Progenitor cell of endocrine pancreas (in vitro differentiated cells): ENCODE measurements at regions not wholly inside any gene's neighbourhood (a gene's known extent, or its start where the extent isn't known, plus 50 kb on each side); places are given as distances from the start of the nearest gene placed in this dataset.

Experiments used
- DNase-seq: peaks from one replicate; pipeline ENCODE4 v3.0.0; 2021; ENCODE audit warnings: low spot score; ENCODE audit not compliant: unreplicated experiment
- H3K27ac Mint-ChIP-seq: 2 replicates; pipeline ENCODE4 v1.8.0; 2021; ENCODE audit warnings: mild to moderate bottlenecking, moderate library complexity, mixed read lengths
- H3K27me3 Mint-ChIP-seq: 2 replicates; pipeline ENCODE4 v1.8.0; 2021; ENCODE audit warnings: mixed read lengths
- H3K36me3 Mint-ChIP-seq: 2 replicates; pipeline ENCODE4 v1.8.0; 2022; ENCODE audit warnings: mixed read lengths; ENCODE audit not compliant: insufficient read depth
- H3K4me1 Mint-ChIP-seq: 2 replicates; pipeline ENCODE4 v1.8.0; 2021; ENCODE audit warnings: low read depth, mixed read lengths
- H3K4me3 Mint-ChIP-seq: 2 replicates; pipeline ENCODE4 v1.8.0; 2021; ENCODE audit warnings: low read depth, mild to moderate bottlenecking, moderate library complexity, mixed read lengths
- H3K9me3 Mint-ChIP-seq: 2 replicates; pipeline ENCODE4 v1.8.0; 2021; ENCODE audit warnings: low read depth, mixed read lengths
- CTCF ChIP-seq: fragments of 200-600 bp; sonication (generic); IDR thresholded peaks from one replicate; pipeline ENCODE4 v1.5.0; 2021; ENCODE audit warnings: antibody characterized with exemption, mild to moderate bottlenecking; ENCODE audit not compliant: unreplicated experiment

GRCh38 chr13:50731400-50731799 is 112.1 kb downstream of the DLEU7 start:
- DNase-seq = no peak
- H3K27me3 Mint-ChIP-seq = no peaks in the 10 kb centered on the region
- no peaks in the 10 kb centered on the region for H3K4me1 Mint-ChIP-seq

GRCh38 chr13:50732712-50733111 is 110.8 kb downstream of the DLEU7 start:
- Mint-ChIP-seq H3K4me1 (no peaks in the 10 kb centered on the region), H3K27ac (no peak overlapping the region)
- no peak for TF ChIP-seq CTCF

More at GRCh38 chr13:50731400-50731799, 112.1 kb downstream of the DLEU7 start:
- Mint-ChIP-seq H3K36me3 (no peaks in the 10 kb centered on the region), H3K27ac (no peak overlapping the region), H3K9me3 (peaks cover 3% of the 10 kb centered on the region), H3K4me3 (no peak overlapping the region)
- no peak for TF ChIP-seq CTCF

DNA sequence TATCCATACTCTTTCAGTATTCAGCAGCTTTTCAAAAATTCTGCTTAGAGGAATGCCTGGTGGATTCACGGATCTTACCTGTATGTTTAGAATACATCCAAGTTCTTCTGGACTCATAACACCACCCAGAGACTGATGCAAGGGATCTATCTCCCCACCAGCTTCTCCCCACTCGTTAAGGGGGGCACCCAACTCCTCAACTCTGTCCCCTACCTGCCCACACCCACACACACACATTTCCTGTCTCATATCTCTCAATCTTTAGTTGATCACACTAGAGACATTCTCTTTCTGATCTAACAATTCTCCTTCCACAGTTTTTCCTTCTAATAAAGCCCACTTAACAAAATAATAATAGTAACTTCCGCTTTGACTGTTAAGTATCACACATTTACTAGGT is 110.1 kb downstream of the DLEU7 start:
- H3K36me3 Mint-ChIP-seq = no peaks in the 10 kb centered on the region
- H3K27me3 Mint-ChIP-seq = no peaks in the 10 kb centered on the region
- H3K4me1 Mint-ChIP-seq = no peaks in the 10 kb centered on the region
- H3K9me3 Mint-ChIP-seq = peaks cover 3% of the 10 kb centered on the region
- no peak overlapping the region for H3K4me3 Mint-ChIP-seq
- H3K27ac Mint-ChIP-seq = no peak overlapping the region
- DNase-seq = no peak
- no peak for TF ChIP-seq CTCF

More at GRCh38 chr13:50732712-50733111, 110.8 kb downstream of the DLEU7 start:
- Mint-ChIP-seq H3K9me3 (peaks cover 3% of the 10 kb centered on the region), H3K36me3 (no peaks in the 10 kb centered on the region), H3K27me3 (no peaks in the 10 kb centered on the region), H3K4me3 (no peak overlapping the region)
- no peak for DNase-seq

- no peak for TF ChIP-seq CTCF
- no peak for DNase-seq
- H3K27me3 Mint-ChIP-seq = no peaks in the 10 kb centered on the region
- no peaks in the 10 kb centered on the region for H3K4me1 Mint-ChIP-seq
- no peak overlapping the region for H3K4me3 Mint-ChIP-seq
- peaks cover 3% of the 10 kb centered on the region for H3K9me3 Mint-ChIP-seq
- no peaks in the 10 kb centered on the region for H3K36me3 Mint-ChIP-seq
- no peak overlapping the region for H3K27ac Mint-ChIP-seq
Observed at GRCh38 chr13:50735071-50735470, 108.4 kb downstream of the DLEU7 start.

- Mint-ChIP-seq H3K4me3 (no peak overlapping the region), H3K9me3 (peaks cover 3% of the 10 kb centered on the region), H3K4me1 (peaks cover 2% of the 10 kb centered on the region), H3K27ac (no peak overlapping the region), H3K36me3 (no peaks in the 10 kb centered on the region), H3K27me3 (peaks cover 5% of the 10 kb centered on the region)
- no peak for TF ChIP-seq CTCF
- DNase-seq = no peak
Observed at GRCh38 chr13:50740052-50740741, 103.3 kb downstream of the DLEU7 start.
